ENCODE measurements at regions not wholly inside any gene's neighbourhood (a gene's known extent, or its start where the extent isn't known, plus 50 kb on each side); places are given as distances from the start of the nearest gene placed in this dataset.

DNA sequence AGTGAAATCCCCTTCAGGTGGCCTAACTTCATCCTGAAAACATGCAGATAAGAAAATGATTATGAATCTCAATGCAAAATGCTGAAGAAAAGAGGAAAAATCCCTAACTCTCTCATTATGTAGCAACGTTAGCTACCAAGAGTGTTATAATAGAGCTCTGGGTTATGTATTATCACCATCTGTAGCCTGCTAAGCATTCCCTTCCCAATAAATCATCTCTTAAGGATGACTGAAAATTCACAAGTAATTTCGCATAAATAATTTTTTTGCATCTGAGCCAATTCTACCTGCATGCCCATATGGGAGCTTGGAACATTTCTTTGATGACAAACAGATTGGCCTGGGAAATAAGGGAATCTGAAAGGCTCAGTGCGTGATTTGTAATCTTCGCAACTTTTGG, 216.1 kb downstream of the HTR7 start:
- no peak for DNase-seq (ENCODE audit: low read depth, low spot score)
- TF ChIP-seq EZH2 (IDR thresholded peaks at IDR 0.05; ENCODE audit: low read length): no peak
- TF ChIP-seq, protein P1, sequence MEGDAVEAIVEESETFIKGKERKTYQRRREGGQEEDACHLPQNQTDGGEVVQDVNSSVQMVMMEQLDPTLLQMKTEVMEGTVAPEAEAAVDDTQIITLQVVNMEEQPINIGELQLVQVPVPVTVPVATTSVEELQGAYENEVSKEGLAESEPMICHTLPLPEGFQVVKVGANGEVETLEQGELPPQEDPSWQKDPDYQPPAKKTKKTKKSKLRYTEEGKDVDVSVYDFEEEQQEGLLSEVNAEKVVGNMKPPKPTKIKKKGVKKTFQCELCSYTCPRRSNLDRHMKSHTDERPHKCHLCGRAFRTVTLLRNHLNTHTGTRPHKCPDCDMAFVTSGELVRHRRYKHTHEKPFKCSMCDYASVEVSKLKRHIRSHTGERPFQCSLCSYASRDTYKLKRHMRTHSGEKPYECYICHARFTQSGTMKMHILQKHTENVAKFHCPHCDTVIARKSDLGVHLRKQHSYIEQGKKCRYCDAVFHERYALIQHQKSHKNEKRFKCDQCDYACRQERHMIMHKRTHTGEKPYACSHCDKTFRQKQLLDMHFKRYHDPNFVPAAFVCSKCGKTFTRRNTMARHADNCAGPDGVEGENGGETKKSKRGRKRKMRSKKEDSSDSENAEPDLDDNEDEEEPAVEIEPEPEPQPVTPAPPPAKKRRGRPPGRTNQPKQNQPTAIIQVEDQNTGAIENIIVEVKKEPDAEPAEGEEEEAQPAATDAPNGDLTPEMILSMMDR (optimal IDR thresholded peaks at IDR 0.05 in 1 of 3, IDR thresholded peaks at IDR 0.05 in 1 of 3, conservative IDR thresholded peaks at IDR 0.05 in 1 of 3; ENCODE audit: extremely low read depth in 1 of 3, insufficient read depth in 2 of 3, low read length in 3 of 3): no peak
- Histone ChIP-seq H3K36me3 (ENCODE audit: control insufficient read depth in 2 of 2, extremely low read depth in 1 of 2, insufficient read depth in 2 of 2, low read length in 2 of 2) (no peaks in the 10 kb centered on the region), H3K4me2 (ENCODE audit: control insufficient read depth, extremely low read depth, insufficient read depth, low read depth, low read length) (no peak overlapping the region), H3K9me3 (ENCODE audit: control insufficient read depth, low read depth, low read length) (no peaks in the 10 kb centered on the region), H3K9ac (ENCODE audit: control insufficient read depth, extremely low read depth, insufficient read depth, low read length) (no peak overlapping the region), H3K4me1 (ENCODE audit: control insufficient read depth, extremely low read depth, insufficient read depth, low read length) (peaks cover 12% of the 10 kb centered on the region), H3K27ac (ENCODE audit: control insufficient read depth, insufficient read depth, low read length) (no peak overlapping the region), H3K27me3 (ENCODE audit: control insufficient read depth, extremely low read depth, insufficient read depth, low read length) (no peaks in the 10 kb centered on the region), H4K20me1 (ENCODE audit: control insufficient read depth, extremely low read depth, insufficient read depth, low read length) (no peaks in the 10 kb centered on the region), H3K9me1 (ENCODE audit: control insufficient read depth, extremely low read depth, insufficient read depth, low read length) (no peaks in the 10 kb centered on the region), H2AFZ (ENCODE audit: control insufficient read depth, low read length) (no peak overlapping the region), H3K79me2 (ENCODE audit: control insufficient read depth, insufficient read depth, low read length) (no peaks in the 10 kb centered on the region), H3K4me3 (ENCODE audit: control insufficient read depth in 2 of 3, extremely low read depth in 1 of 3, insufficient read depth in 2 of 3, low read depth in 1 of 3, low read length in 3 of 3) (no peak overlapping the region)
- no peak for FAIRE-seq
- dilution Hi-C loops (cut with MboI; ENCODE audit: extremely low pct_ligation_motif_present, low sequenced_read_pairs): no loop called here

DNA sequence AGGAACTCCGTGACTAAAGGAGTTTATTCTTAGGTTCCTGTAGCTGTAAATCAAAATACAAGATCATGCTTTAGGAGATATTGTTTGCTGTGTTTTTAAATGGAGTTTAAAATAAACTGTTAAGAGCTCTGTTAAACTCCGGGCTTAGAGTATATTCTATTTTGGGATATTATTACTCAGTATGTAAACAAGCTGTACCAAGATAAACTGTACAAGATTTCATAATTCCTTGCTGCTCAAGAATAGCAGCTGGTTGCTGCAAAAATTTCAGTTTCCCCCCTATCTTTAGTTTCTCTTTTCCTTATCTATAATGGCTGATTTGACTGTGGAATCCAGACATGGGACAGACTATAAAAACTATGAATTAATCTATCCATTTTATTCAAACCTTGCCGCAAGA, 215.7 kb downstream of the HTR7 start:
- no peak for FAIRE-seq
- no peak overlapping the region for H3K4me2 ChIP-seq (ENCODE audit: control insufficient read depth, extremely low read depth, insufficient read depth, low read depth, low read length)
- no peak overlapping the region for H3K4me3 ChIP-seq (ENCODE audit: control insufficient read depth in 2 of 3, extremely low read depth in 1 of 3, insufficient read depth in 2 of 3, low read depth in 1 of 3, low read length in 3 of 3)
- no peak for DNase-seq (ENCODE audit: low read depth, low spot score)
- H3K27me3 ChIP-seq (ENCODE audit: control insufficient read depth, extremely low read depth, insufficient read depth, low read length): no peaks in the 10 kb centered on the region
- no peak overlapping the region for H3K9ac ChIP-seq (ENCODE audit: control insufficient read depth, extremely low read depth, insufficient read depth, low read length)
- H3K27ac ChIP-seq (ENCODE audit: control insufficient read depth, insufficient read depth, low read length): no peak overlapping the region
- peaks cover 12% of the 10 kb centered on the region for H3K4me1 ChIP-seq (ENCODE audit: control insufficient read depth, extremely low read depth, insufficient read depth, low read length)
- no peaks in the 10 kb centered on the region for H3K36me3 ChIP-seq (ENCODE audit: control insufficient read depth in 2 of 2, extremely low read depth in 1 of 2, insufficient read depth in 2 of 2, low read length in 2 of 2)
- dilution Hi-C loops (cut with MboI; ENCODE audit: extremely low pct_ligation_motif_present, low sequenced_read_pairs): no loop called here
- no peaks in the 10 kb centered on the region for H3K9me3 ChIP-seq (ENCODE audit: control insufficient read depth, low read depth, low read length)
- TF ChIP-seq EZH2 (IDR thresholded peaks at IDR 0.05; ENCODE audit: low read length): no peak
- no peaks in the 10 kb centered on the region for H4K20me1 ChIP-seq (ENCODE audit: control insufficient read depth, extremely low read depth, insufficient read depth, low read length)
- H2AFZ ChIP-seq (ENCODE audit: control insufficient read depth, low read length): no peak overlapping the region
- H3K9me1 ChIP-seq (ENCODE audit: control insufficient read depth, extremely low read depth, insufficient read depth, low read length): no peaks in the 10 kb centered on the region
- no peaks in the 10 kb centered on the region for H3K79me2 ChIP-seq (ENCODE audit: control insufficient read depth, insufficient read depth, low read length)

DNA sequence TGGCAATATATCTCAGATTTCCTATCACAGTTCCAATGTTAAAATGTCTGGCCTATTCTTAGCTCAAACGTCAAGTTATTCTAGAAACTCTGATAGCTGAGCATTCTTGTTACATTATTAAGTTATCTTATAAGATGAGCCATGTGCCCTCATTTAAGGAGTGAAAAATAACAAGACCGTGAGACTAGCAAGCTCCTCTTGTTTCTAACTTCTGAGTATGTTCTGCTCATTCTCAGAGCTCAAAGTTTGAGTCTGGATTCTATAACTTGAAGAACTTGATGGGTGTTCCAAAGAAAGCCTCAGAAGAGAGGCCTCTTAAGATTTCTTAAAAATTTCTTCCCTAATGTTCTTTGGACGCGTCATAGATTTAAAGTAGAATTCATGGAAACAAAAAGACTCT, 215.2 kb downstream of the HTR7 start:
- no peak overlapping the region for H2AFZ ChIP-seq (ENCODE audit: control insufficient read depth, low read length)
- H3K4me3 ChIP-seq (ENCODE audit: control insufficient read depth in 2 of 3, extremely low read depth in 1 of 3, insufficient read depth in 2 of 3, low read depth in 1 of 3, low read length in 3 of 3): no peak overlapping the region
- DNase-seq (ENCODE audit: low read depth, low spot score): no peak
- FAIRE-seq: no peak
- H3K4me2 ChIP-seq (ENCODE audit: control insufficient read depth, extremely low read depth, insufficient read depth, low read depth, low read length): no peak overlapping the region
- no peak overlapping the region for H3K27ac ChIP-seq (ENCODE audit: control insufficient read depth, insufficient read depth, low read length)
- no peaks in the 10 kb centered on the region for H3K79me2 ChIP-seq (ENCODE audit: control insufficient read depth, insufficient read depth, low read length)
- H3K36me3 ChIP-seq (ENCODE audit: control insufficient read depth in 2 of 2, extremely low read depth in 1 of 2, insufficient read depth in 2 of 2, low read length in 2 of 2): no peaks in the 10 kb centered on the region
- H3K27me3 ChIP-seq (ENCODE audit: control insufficient read depth, extremely low read depth, insufficient read depth, low read length): no peaks in the 10 kb centered on the region
- TF ChIP-seq EZH2 (IDR thresholded peaks at IDR 0.05; ENCODE audit: low read length): no peak
- TF ChIP-seq, protein P1 (optimal IDR thresholded peaks at IDR 0.05 in 1 of 3, IDR thresholded peaks at IDR 0.05 in 1 of 3, conservative IDR thresholded peaks at IDR 0.05 in 1 of 3; ENCODE audit: extremely low read depth in 1 of 3, insufficient read depth in 2 of 3, low read length in 3 of 3): no peak
- dilution Hi-C loops (cut with MboI; ENCODE audit: extremely low pct_ligation_motif_present, low sequenced_read_pairs): no loop called here
- H3K9ac ChIP-seq (ENCODE audit: control insufficient read depth, extremely low read depth, insufficient read depth, low read length): no peak overlapping the region
- no peaks in the 10 kb centered on the region for H3K9me3 ChIP-seq (ENCODE audit: control insufficient read depth, low read depth, low read length)
- H3K4me1 ChIP-seq (ENCODE audit: control insufficient read depth, extremely low read depth, insufficient read depth, low read length): peaks cover 12% of the 10 kb centered on the region
- no peaks in the 10 kb centered on the region for H3K9me1 ChIP-seq (ENCODE audit: control insufficient read depth, extremely low read depth, insufficient read depth, low read length)
- H4K20me1 ChIP-seq (ENCODE audit: control insufficient read depth, extremely low read depth, insufficient read depth, low read length): no peaks in the 10 kb centered on the region
